GM12873 (cell line): ENCODE measurements at regions not wholly inside any gene's neighbourhood (a gene's known extent, or its start where the extent isn't known, plus 50 kb on each side); places are given as distances from the start of the nearest gene placed in this dataset.

Source experiments
- CTCF ChIP-seq: IDR thresholded peaks from 2 replicates; pipeline ENCODE4 v1.5.1; 2012; ENCODE audit warnings: low read depth, mild to moderate bottlenecking, moderate library complexity, low read length, control low read depth; ENCODE audit not compliant: insufficient read depth; ENCODE audit errors: missing control alignments

- no peak for TF ChIP-seq CTCF
These were observed 397.2 kb upstream of the NFE2L3 start for GRCh38 chr7:25754751-25755150.

GRCh38 chr7:25756601-25757000, 395.4 kb upstream of the NFE2L3 start:
- no peak for TF ChIP-seq CTCF

- TF ChIP-seq CTCF, result no peak
These were observed 393.4 kb upstream of the NFE2L3 start for GRCh38 chr7:25758559-25758958.

GRCh38 chr7:25759286-25759685, 392.7 kb upstream of the NFE2L3 start:
- TF ChIP-seq CTCF, result no peak

GRCh38 chr7:25759748-25760147, 392.2 kb upstream of the NFE2L3 start:
- TF ChIP-seq CTCF, result no peak

GRCh38 chr7:25762511-25763462, 389.2 kb upstream of the NFE2L3 start:
- TF ChIP-seq CTCF, result no peak

GRCh38 chr7:25763463-25763860, 388.5 kb upstream of the NFE2L3 start:
- no peak for TF ChIP-seq CTCF
